AG10803 (cell line): ENCODE measurements at regions not wholly inside any gene's neighbourhood (a gene's known extent, or its start where the extent isn't known, plus 50 kb on each side); places are given as distances from the start of the nearest gene placed in this dataset.

Experiments used
- DNase-seq: peaks from one replicate; pipeline ENCODE4 v3.0.0; 2010; ENCODE audit warnings: low read depth
- H3K4me3 ChIP-seq: 2 replicates; pipeline ENCODE4 v1.5.1; 2011; ENCODE audit warnings: mild to moderate bottlenecking, low read length, control low read depth
- CTCF ChIP-seq: conservative IDR thresholded peaks from 2 replicates; pipeline ENCODE4 v1.5.1; 2011; ENCODE audit warnings: mild to moderate bottlenecking, low read length, control low read depth, inconsistent platforms

DNA sequence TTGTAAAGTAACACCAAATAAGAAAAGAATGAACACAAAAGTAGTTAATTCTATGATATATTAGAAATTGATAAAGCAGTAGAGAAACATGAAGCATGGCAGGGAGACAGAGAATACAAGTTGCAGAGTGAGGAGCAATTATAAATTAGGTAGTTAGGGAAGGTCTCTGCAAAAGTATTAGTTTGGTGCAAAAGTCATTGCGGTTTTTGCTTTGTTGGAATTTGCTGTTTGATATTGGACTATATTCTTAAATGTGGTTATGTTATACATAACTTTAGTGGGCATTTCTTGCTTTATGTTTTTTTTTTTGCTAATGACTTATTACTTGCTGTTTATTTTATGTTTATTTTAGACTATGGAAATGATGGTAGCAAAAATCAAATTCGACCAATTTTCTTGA lies 402.2 kb downstream of the SFMBT2 start:
- DNase-seq: no peak
- no peak overlapping the region for H3K4me3 ChIP-seq
- no peak for TF ChIP-seq CTCF

GRCh38 chr10:7007600-7008190 lies 403.1 kb downstream of the SFMBT2 start:
- DNase-seq: no peak
- H3K4me3 ChIP-seq: no peak overlapping the region
- TF ChIP-seq CTCF: no peak

GRCh38 chr10:7006566-7006965 lies 404.3 kb downstream of the SFMBT2 start:
- TF ChIP-seq CTCF: no peak
- DNase-seq: no peak
- H3K4me3 ChIP-seq: no peak overlapping the region

- no peak for TF ChIP-seq CTCF
- DNase-seq: no peak
- no peak overlapping the region for H3K4me3 ChIP-seq
Observed at GRCh38 chr10:7003831-7004395, 406.9 kb downstream of the SFMBT2 start.

GRCh38 chr10:7000061-7000460 lies 410.8 kb downstream of the SFMBT2 start:
- no peak overlapping the region for H3K4me3 ChIP-seq
- TF ChIP-seq CTCF: no peak
- DNase-seq: no peak

GRCh38 chr10:6999232-6999925 lies 411.5 kb downstream of the SFMBT2 start:
- H3K4me3 ChIP-seq: no peak overlapping the region
- no peak for DNase-seq
- no peak for TF ChIP-seq CTCF

DNA sequence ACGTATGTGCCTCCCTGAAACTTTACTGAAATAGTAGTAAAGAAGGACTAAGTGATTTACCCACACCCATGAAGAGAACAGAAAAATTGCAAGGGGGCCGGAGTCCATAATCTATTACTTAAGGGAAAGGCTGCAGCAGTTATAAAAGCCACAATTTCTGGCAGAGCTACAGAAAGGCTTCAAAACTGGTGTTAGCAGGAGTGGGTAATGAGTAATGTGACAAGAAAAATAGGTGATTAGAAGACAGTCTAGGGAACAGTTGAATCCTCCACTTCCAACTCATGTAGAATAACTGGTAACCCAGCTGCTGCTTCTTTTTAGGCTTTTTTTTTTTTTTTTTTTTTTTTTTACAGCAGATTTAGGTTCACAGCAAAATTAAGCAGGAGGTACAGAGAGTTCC lies 413.3 kb downstream of the SFMBT2 start:
- TF ChIP-seq CTCF: no peak
- DNase-seq: no peak
- no peak overlapping the region for H3K4me3 ChIP-seq
